PC-9 (cell line): ENCODE measurements at regions not wholly inside any gene's neighbourhood (a gene's known extent, or its start where the extent isn't known, plus 50 kb on each side); places are given as distances from the start of the nearest gene placed in this dataset.

ENCODE experiments used
- CTCF ChIP-seq: fragments of 200-600 bp; sonication (generic); conservative IDR thresholded peaks from 2 replicates; pipeline ENCODE4 v1.6.1; 2017; ENCODE audit warnings: mixed run types, antibody characterized with exemption, mild to moderate bottlenecking, moderate library complexity
- EZH2 ChIP-seq: fragments of 200-600 bp; sonication (generic); IDR thresholded peaks from 2 replicates; pipeline ENCODE4 v1.8.0; 2017; ENCODE audit warnings: antibody characterized with exemption, low read depth

GRCh38 chr18:14974576-14974975, 226.6 kb downstream of the ANKRD30B start:
- no peak for TF ChIP-seq CTCF
- no peak for TF ChIP-seq EZH2
